Rectal smooth muscle tissue (tissue), 1 donor: ENCODE measurements at regions not wholly inside any gene's neighbourhood (a gene's known extent, or its start where the extent isn't known, plus 50 kb on each side); places are given as distances from the start of the nearest gene placed in this dataset.
"Not testable (repeated sequence)": the region's sequence is repeated elsewhere in the genome, so short reads cannot be mapped to it uniquely, and the experiment has no call there.

ENCODE experiments used
- H3K27ac ChIP-seq: one replicate; pipeline ENCODE4 v1.7.0; 2013; ENCODE audit warnings: low read depth, low read length, inconsistent platforms
- H3K27me3 ChIP-seq: one replicate; pipeline ENCODE4 v1.7.0; 2013; ENCODE audit warnings: low read length; ENCODE audit not compliant: control insufficient read depth, insufficient read depth
- H3K36me3 ChIP-seq: one replicate; pipeline ENCODE4 v1.7.0; 2013; ENCODE audit warnings: low read length; ENCODE audit not compliant: control insufficient read depth, insufficient read depth
- H3K4me1 ChIP-seq: one replicate; pipeline ENCODE4 v1.7.0; 2013; ENCODE audit warnings: low read length; ENCODE audit not compliant: control insufficient read depth, insufficient read depth
- H3K4me3 ChIP-seq: one replicate; pipeline ENCODE4 v1.7.0; 2013; ENCODE audit warnings: low read length
- H3K9ac ChIP-seq: one replicate; pipeline ENCODE4 v1.7.0; 2013; ENCODE audit warnings: low read length

- H3K9ac ChIP-seq: no peak overlapping the region
- peaks cover 10% of the 10 kb centered on the region for H3K36me3 ChIP-seq
- H3K27ac ChIP-seq: no peak overlapping the region
- no peaks in the 10 kb centered on the region for H3K27me3 ChIP-seq
- no peak overlapping the region for H3K4me3 ChIP-seq
- H3K4me1 ChIP-seq: peaks cover 11% of the 10 kb centered on the region
Measured at GRCh38 chr1:232428786-232429530, 201.0 kb downstream of the SIPA1L2 start.

- Histone ChIP-seq H3K4me1 (peaks cover 11% of the 10 kb centered on the region), H3K9ac (no peak overlapping the region), H3K36me3 (peaks cover 10% of the 10 kb centered on the region), H3K27ac (no peak overlapping the region), H3K4me3 (no peak overlapping the region), H3K27me3 (no peaks in the 10 kb centered on the region)
Measured at GRCh38 chr1:232428036-232428645, 201.8 kb downstream of the SIPA1L2 start.

- Histone ChIP-seq H3K27ac (no peak overlapping the region), H3K27me3 (no peaks in the 10 kb centered on the region), H3K9ac (no peak overlapping the region), H3K36me3 (peaks cover 14% of the 10 kb centered on the region), H3K4me1 (peaks cover 11% of the 10 kb centered on the region), H3K4me3 (no peak overlapping the region)
Measured at GRCh38 chr1:232426801-232427200, 203.1 kb downstream of the SIPA1L2 start.

- Histone ChIP-seq H3K9ac (no peak overlapping the region), H3K27ac (no peak overlapping the region), H3K4me1 (peaks cover 7% of the 10 kb centered on the region), H3K4me3 (no peak overlapping the region), H3K27me3 (no peaks in the 10 kb centered on the region), H3K36me3 (peaks cover 8% of the 10 kb centered on the region)
Measured at GRCh38 chr1:232425421-232425820, 204.5 kb downstream of the SIPA1L2 start.

GRCh38 chr1:232423591-232423990, 206.3 kb downstream of the SIPA1L2 start:
- Histone ChIP-seq H3K27me3 (no peaks in the 10 kb centered on the region), H3K27ac (no peak overlapping the region), H3K4me3 (no peak overlapping the region), H3K4me1 (peaks cover 7% of the 10 kb centered on the region), H3K36me3 (peaks cover 8% of the 10 kb centered on the region), H3K9ac (no peak overlapping the region)

- Histone ChIP-seq H3K4me1 (peaks cover 7% of the 10 kb centered on the region), H3K9ac (peak overlapping the region; percentile 21), H3K4me3 (no peak overlapping the region), H3K36me3 (peaks cover 8% of the 10 kb centered on the region), H3K27ac (no peak overlapping the region), H3K27me3 (no peaks in the 10 kb centered on the region)
Measured at GRCh38 chr1:232422898-232423297, 207.0 kb downstream of the SIPA1L2 start.

GRCh38 chr1:232422098-232422497, 207.8 kb downstream of the SIPA1L2 start:
- H3K4me3 ChIP-seq: no peak overlapping the region
- no peak overlapping the region for H3K9ac ChIP-seq
- H3K4me1 ChIP-seq: peaks cover 3% of the 10 kb centered on the region
- H3K36me3 ChIP-seq: peaks cover 8% of the 10 kb centered on the region
- no peaks in the 10 kb centered on the region for H3K27me3 ChIP-seq
- H3K27ac ChIP-seq: no peak overlapping the region

GRCh38 chr1:232421143-232421796, 208.7 kb downstream of the SIPA1L2 start:
- H3K27me3 ChIP-seq: no peaks in the 10 kb centered on the region
- H3K27ac ChIP-seq: no peak overlapping the region
- H3K4me1 ChIP-seq: no peaks in the 10 kb centered on the region
- no peak overlapping the region for H3K9ac ChIP-seq
- H3K36me3 ChIP-seq: peaks cover 8% of the 10 kb centered on the region
- H3K4me3 ChIP-seq: no peak overlapping the region

GRCh38 chr1:232417636-232418248, 212.2 kb downstream of the SIPA1L2 start:
- Histone ChIP-seq H3K27ac (no peak overlapping the region), H3K9ac (no peak overlapping the region), H3K4me3 (no peak overlapping the region), H3K36me3 (peaks cover 4% of the 10 kb centered on the region), H3K27me3 (no peaks in the 10 kb centered on the region), H3K4me1 (no peaks in the 10 kb centered on the region)

GRCh38 chr1:232416026-232416568, 213.8 kb downstream of the SIPA1L2 start:
- no peak overlapping the region for H3K4me3 ChIP-seq
- peaks cover 4% of the 10 kb centered on the region for H3K36me3 ChIP-seq
- H3K9ac ChIP-seq: no peak overlapping the region
- H3K27ac ChIP-seq: no peak overlapping the region
- H3K4me1 ChIP-seq: no peaks in the 10 kb centered on the region
- no peaks in the 10 kb centered on the region for H3K27me3 ChIP-seq

GRCh38 chr1:232415481-232415880, 214.5 kb downstream of the SIPA1L2 start:
- not testable (repeated sequence) for H3K36me3 ChIP-seq, H3K27me3 ChIP-seq, H3K4me1 ChIP-seq, H3K9ac ChIP-seq, H3K4me3 ChIP-seq, H3K27ac ChIP-seq

GRCh38 chr1:232414100-232414499, 215.8 kb downstream of the SIPA1L2 start:
- Histone ChIP-seq H3K36me3 (peaks cover 6% of the 10 kb centered on the region), H3K9ac (no peak overlapping the region), H3K27ac (no peak overlapping the region), H3K4me1 (no peaks in the 10 kb centered on the region), H3K4me3 (no peak overlapping the region), H3K27me3 (no peaks in the 10 kb centered on the region)
